OCI-LY7 (cell line): ENCODE measurements at regions not wholly inside any gene's neighbourhood (a gene's known extent, or its start where the extent isn't known, plus 50 kb on each side); places are given as distances from the start of the nearest gene placed in this dataset.

Experiments used
- CTCF ChIP-seq: fragments of 200-600 bp; sonication (generic); conservative IDR thresholded peaks from 2 replicates; pipeline ENCODE4 v1.5.1; 2014; ENCODE audit warnings: mild to moderate bottlenecking, antibody characterized with exemption, low read length, moderate library complexity, mixed read lengths
- EZH2phosphoT487 ChIP-seq: fragments of 200-600 bp; sonication (generic); IDR thresholded peaks from 2 replicates; pipeline ENCODE4 v1.6.1; 2018; ENCODE audit warnings: low read depth, borderline replicate concordance, mild to moderate bottlenecking, mixed run types, antibody characterized with exemption, low read length, moderate library complexity, mixed read lengths

- TF ChIP-seq CTCF (no peak), EZH2phosphoT487 (no peak)
Observed at GRCh38 chr2:215748446-215748845, 264.9 kb downstream of the MREG start.
